Mesothelial cell of epicardium (in vitro differentiated cells): ENCODE measurements at regions not wholly inside any gene's neighbourhood (a gene's known extent, or its start where the extent isn't known, plus 50 kb on each side); places are given as distances from the start of the nearest gene placed in this dataset.

Experiments used
- DNase-seq, 2 experiments: peaks; one replicate each; pipeline ENCODE4 v3.0.0; 2021; ENCODE audit warnings: low spot score in 2 of 2; ENCODE audit not compliant: unreplicated experiment in 2 of 2
- H3K27ac Mint-ChIP-seq: 2 replicates; pipeline ENCODE4 v1.8.0; 2021; ENCODE audit warnings: mixed read lengths
- H3K27me3 Mint-ChIP-seq: 2 replicates; pipeline ENCODE4 v1.8.0; 2021; ENCODE audit warnings: low read depth, mixed read lengths
- H3K36me3 Mint-ChIP-seq: 2 replicates; pipeline ENCODE4 v1.8.0; 2021; ENCODE audit warnings: mixed read lengths
- H3K4me1 Mint-ChIP-seq: 2 replicates; pipeline ENCODE4 v1.8.0; 2021; ENCODE audit warnings: mixed read lengths
- H3K4me3 Mint-ChIP-seq: 2 replicates; pipeline ENCODE4 v1.8.0; 2021; ENCODE audit warnings: mild to moderate bottlenecking, moderate library complexity, mixed read lengths
- H3K9me3 Mint-ChIP-seq: 2 replicates; pipeline ENCODE4 v1.8.0; 2021; ENCODE audit warnings: mixed read lengths
- TF ChIP-seq, protein P1 (sequence below): fragments of 200-600 bp; sonication (generic); IDR thresholded peaks from one replicate; pipeline ENCODE4 v1.5.0; 2021; ENCODE audit warnings: antibody characterized with exemption; ENCODE audit not compliant: unreplicated experiment

GRCh38 chr13:33927315-33927714 lies 109.4 kb downstream of the RFC3 start:
- Mint-ChIP-seq H3K9me3 (no peaks in the 10 kb centered on the region), H3K27me3 (no peaks in the 10 kb centered on the region), H3K27ac (no peak overlapping the region), H3K4me1 (peaks cover under 1% of the 10 kb centered on the region), H3K36me3 (no peaks in the 10 kb centered on the region), H3K4me3 (no peak overlapping the region)
- no peak for DNase-seq
- TF ChIP-seq, protein P1, sequence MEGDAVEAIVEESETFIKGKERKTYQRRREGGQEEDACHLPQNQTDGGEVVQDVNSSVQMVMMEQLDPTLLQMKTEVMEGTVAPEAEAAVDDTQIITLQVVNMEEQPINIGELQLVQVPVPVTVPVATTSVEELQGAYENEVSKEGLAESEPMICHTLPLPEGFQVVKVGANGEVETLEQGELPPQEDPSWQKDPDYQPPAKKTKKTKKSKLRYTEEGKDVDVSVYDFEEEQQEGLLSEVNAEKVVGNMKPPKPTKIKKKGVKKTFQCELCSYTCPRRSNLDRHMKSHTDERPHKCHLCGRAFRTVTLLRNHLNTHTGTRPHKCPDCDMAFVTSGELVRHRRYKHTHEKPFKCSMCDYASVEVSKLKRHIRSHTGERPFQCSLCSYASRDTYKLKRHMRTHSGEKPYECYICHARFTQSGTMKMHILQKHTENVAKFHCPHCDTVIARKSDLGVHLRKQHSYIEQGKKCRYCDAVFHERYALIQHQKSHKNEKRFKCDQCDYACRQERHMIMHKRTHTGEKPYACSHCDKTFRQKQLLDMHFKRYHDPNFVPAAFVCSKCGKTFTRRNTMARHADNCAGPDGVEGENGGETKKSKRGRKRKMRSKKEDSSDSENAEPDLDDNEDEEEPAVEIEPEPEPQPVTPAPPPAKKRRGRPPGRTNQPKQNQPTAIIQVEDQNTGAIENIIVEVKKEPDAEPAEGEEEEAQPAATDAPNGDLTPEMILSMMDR, result no peak

DNA sequence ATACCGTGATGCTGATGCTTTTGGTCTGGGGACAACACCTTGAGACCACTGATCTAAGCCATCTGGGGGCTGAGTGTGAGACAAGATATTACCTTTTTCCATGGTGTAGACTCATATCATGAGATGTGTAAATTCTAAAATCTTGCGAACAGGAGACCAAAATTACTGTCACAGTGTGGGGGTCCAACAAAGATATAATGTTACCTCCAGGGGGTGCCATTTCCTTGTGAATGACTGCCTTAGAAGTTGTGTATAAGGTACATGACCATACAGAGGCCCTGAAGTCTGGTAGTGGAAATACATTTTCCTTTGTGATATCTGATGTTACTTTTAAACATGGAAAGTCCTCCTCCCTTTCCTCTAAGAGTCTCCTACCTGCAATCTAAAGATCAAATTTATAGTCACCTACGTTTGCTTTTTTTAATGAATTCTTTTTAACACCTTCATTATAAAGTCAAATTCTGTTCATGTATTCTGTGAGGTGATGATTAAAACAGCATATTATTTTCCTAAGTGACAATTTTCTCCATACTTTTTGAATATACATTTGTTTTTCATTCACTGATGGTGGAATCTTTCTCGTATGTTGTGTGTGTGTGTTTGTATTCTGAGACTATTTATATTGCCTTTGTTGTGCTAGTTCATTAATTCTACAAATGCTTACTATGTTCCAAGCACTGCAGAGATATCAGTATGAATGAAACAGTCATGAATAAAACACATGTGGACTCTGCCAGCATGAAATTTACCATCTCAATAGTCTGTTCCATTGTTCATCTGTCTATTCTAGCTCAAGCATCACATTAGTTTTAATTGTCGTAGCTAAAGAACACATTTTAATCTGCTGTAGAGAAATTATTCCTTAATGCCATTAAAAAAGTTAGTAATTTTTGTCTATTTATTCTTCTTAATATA lies 113.7 kb downstream of the RFC3 start:
- Mint-ChIP-seq H3K4me1 (peaks cover 22% of the 10 kb centered on the region), H3K4me3 (no peak overlapping the region), H3K36me3 (no peaks in the 10 kb centered on the region), H3K27me3 (no peaks in the 10 kb centered on the region), H3K9me3 (no peaks in the 10 kb centered on the region), H3K27ac (no peak overlapping the region)
- DNase-seq, result no peak
- TF ChIP-seq, protein P1, result peak; percentile 63

- no peaks in the 10 kb centered on the region for H3K9me3 Mint-ChIP-seq
- no peaks in the 10 kb centered on the region for H3K36me3 Mint-ChIP-seq
- H3K27me3 Mint-ChIP-seq, result no peaks in the 10 kb centered on the region
- TF ChIP-seq, protein P1, result no peak
- no peak overlapping the region for H3K4me3 Mint-ChIP-seq
- peaks cover 27% of the 10 kb centered on the region for H3K4me1 Mint-ChIP-seq
- no peak for DNase-seq
- H3K27ac Mint-ChIP-seq, result peak overlapping the region; percentile 26
Measured at GRCh38 chr13:33932769-33933406, 114.9 kb downstream of the RFC3 start.

DNA sequence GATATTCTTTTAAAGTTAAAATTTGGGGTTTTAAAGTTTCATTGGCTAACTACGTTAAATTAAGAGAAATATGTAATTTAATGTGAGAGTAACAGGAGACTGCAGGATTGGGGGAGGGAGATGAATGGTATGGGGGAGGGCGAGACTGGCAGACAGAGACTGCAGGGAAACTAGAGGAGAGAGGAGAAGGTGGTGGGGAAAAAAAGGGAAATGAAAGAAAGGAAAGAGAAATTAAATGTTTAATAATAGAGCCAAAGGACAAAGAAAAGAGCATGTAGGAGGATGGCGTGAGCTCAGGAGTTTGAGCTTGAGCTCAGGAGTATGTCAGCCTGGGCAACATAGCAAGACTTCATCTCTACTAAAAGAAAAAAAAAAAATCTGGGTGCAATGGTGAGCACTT lies 115.9 kb downstream of the RFC3 start:
- Mint-ChIP-seq H3K36me3 (no peaks in the 10 kb centered on the region), H3K27me3 (no peaks in the 10 kb centered on the region), H3K4me3 (no peak overlapping the region), H3K4me1 (peaks cover 28% of the 10 kb centered on the region), H3K27ac (no peak overlapping the region), H3K9me3 (no peaks in the 10 kb centered on the region)
- no peak for DNase-seq
- TF ChIP-seq, protein P1, result no peak

- no peak overlapping the region for H3K27ac Mint-ChIP-seq
- no peaks in the 10 kb centered on the region for H3K27me3 Mint-ChIP-seq
Measured at GRCh38 chr13:33934343-33934742, 116.4 kb downstream of the RFC3 start.

More at GRCh38 chr13:33934343-33934742, 116.4 kb downstream of the RFC3 start:
- no peak for DNase-seq
- Mint-ChIP-seq H3K9me3 (no peaks in the 10 kb centered on the region), H3K4me1 (peaks cover 28% of the 10 kb centered on the region), H3K36me3 (no peaks in the 10 kb centered on the region), H3K4me3 (no peak overlapping the region)
- TF ChIP-seq, protein P1, result no peak
